Urothelium cell line (cell line): ENCODE measurements at regions not wholly inside any gene's neighbourhood (a gene's known extent, or its start where the extent isn't known, plus 50 kb on each side); places are given as distances from the start of the nearest gene placed in this dataset.

Experiments
- DNase-seq: peaks from one replicate; pipeline ENCODE4 v3.0.0; 2011; ENCODE audit warnings: low spot score, mixed read lengths
- FAIRE-seq: peaks from 2 replicates; lab custom pipeline; 2011; peaks lifted over from hg19 to GRCh38; lab: Jason Lieb, UNC

DNA sequence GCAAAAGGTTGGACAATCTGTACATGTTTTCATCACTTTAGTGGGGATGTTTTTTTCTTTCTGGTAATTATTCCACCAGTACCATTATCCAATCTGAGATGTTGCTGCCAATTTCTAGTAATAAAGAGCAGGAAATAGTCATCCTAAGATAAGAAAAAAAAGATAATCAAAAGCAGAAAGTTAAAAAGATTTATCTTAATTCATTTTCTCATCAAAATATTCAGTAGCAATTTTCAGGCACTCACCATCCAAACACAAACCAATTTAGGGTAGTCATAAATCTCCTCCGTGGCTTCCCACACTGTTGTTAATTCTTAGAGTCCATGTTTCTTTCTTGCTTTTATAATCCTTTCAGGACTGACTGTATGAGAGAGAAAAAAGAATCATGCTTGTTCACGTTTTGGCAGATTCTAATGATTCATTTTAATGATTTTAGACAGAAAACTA is 263.7 kb upstream of the UGT8 start:
- FAIRE-seq (no peak), DNase-seq (no peak)

DNA sequence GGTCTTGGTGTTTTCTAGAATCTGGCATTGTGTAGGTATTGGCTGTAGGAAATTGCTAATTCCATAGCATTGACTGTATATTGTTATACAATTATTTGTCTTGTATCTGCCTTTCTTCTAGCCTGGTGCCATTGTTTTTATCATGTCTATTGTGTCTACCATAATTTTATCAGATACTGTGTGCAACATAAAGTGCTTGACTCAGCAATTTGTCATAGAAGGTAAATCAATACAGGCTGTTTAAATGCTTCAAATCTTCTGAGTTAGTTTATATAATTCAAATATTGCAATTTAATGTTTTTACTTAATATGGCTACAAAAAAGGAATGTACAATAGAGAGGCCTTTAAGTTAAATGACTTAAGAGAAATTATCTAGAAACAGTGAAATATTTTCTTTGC is 263.3 kb upstream of the UGT8 start:
- no peak for FAIRE-seq
- DNase-seq: no peak

DNA sequence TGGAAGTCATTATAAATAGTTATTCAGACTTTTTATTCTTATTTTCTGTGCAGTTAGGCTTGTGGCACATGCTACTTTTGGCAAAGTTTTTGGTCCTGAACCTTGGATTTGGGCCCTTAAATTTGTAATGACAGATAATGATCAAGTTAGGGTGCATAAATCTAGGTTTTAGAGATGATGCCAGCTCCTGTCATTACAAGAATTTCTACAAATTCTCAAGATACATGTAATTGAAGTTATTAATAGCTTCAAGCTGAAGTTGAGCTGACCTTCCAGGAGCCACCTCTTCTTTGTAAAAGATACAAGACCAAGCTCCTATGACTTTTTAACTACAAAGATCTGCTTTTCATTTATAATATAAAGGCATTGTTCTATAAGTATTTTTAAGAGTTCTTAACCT is 255.6 kb upstream of the UGT8 start:
- DNase-seq: no peak
- FAIRE-seq: no peak

DNA sequence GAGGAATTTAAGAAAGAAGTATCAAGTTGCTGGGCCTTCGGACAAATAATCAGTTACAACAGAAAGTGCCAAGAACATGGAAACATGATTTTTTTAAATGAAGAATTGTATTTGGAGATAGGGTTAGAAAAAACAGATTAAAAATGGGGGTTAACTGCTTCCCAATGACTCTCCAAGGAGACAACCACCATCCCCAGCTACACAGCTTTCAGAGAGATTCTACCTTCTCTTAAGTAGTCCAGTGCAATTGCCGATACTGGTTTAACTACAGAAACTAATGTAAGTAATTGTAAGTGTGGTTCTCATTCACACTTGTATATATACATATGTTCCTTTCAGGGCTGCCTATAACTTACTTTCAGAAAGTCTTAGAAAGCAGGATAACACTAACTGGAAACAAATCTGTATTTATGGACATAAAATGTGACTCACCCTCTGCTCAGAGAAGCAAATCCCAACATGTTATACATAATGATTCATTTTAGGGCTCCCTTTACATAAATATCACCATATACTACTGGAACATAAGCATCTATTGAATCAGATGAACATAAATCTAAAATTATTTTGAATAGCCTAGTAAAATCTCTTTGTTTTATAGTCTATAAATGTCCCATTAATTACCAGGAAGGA is 248.9 kb upstream of the UGT8 start:
- DNase-seq (no peak), FAIRE-seq (no peak)

DNA sequence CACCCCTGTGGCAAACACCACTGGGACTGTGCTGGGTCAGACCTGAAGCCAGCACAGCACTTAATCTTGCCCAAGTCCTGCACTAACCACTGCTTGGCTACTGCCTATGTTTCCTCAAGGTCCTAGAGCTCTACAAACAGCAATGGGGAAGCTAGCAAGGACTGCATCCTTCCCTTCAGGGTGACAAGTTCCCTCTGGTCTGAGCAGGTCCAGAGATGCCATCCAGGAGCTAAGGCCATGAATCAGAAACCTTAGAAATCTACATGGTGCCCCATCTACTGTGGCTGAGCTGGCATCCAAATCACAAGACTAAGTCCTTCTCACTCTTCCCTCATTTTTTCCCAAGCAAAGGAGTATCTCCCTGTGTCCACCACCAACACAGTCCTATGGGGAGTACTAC is 239.7 kb upstream of the UGT8 start:
- DNase-seq (no peak), FAIRE-seq (no peak)

DNA sequence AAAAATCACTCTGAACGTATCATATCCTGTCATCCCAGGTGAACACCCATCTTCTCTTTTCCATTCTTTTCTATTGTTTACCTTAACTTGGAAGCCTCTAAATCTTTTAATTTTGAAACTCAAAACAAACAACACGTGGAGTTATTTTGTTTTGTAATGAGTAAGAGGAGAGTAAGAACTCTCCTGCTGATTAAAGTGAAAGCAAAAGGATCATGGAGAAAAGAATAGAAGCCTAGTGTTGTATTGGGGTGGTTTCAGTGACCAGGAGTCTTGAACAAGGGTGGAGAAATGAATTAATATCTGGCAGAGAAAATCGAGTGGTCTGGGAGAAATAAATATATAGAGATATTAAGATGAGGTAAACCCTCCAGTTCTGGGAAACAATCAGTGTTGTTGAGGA is 237.4 kb upstream of the UGT8 start:
- FAIRE-seq (no peak), DNase-seq (no peak)

DNA sequence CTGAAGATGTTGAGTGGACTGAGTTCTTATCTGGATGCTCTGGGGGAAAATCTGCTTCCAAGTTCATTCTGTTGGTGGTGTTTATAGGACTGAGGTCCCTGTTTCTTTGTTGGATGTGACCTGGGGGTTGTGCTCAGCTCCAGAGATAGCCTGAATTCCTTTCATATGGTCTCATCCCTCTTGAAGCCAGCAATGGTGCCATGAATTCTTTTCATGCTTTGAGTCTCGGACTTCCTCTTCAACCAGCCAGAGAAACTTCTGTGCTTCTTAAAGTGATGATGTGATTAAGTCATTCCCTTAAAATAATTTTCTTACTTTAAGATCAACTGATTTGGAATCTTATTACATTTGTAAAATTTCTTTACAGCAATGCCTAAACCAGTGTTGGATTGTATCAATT is 233.8 kb upstream of the UGT8 start:
- FAIRE-seq: peak; percentile 56
- DNase-seq: peak; percentile 68

- FAIRE-seq: no peak
- DNase-seq: no peak
Observed at GRCh38 chr4:114365591-114365990, 233.0 kb upstream of the UGT8 start.

DNA sequence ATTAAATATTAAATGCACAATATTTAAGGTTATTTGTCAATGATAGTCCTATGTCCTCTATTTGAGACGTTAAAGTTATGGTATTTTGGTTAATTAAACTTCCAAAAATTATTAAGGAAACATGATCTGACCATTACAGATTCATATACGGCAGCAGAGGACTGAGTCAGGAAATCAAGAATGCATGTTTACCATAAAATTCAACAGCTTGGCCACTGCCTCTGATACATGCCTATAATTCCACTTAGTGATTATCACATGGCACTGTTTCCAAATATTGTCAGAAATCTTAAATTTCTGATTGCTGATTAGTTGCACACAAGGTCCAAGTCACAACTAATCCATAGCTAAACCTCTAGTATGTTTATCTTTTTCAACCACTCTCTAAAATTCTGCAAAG is 232.2 kb upstream of the UGT8 start:
- FAIRE-seq (no peak), DNase-seq (no peak)

DNA sequence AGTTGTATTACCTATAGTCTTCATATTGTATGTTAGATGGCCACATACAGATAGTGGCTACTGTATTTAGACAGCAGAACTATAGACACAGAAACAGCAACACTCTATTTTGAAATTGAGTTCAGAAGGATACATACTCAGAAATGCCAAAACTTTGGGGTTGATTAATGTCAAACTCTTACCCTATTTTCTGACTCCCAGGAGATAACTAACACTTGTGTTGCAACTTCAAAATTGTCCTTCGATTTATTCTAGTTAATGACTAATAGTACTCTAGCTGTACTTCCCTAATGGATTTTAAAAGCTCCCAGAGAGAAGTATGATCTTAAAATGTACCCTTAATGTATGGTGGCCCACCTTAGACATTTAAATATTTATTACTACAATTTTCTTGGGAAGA is 229.9 kb upstream of the UGT8 start:
- no peak for DNase-seq
- FAIRE-seq: no peak

DNA sequence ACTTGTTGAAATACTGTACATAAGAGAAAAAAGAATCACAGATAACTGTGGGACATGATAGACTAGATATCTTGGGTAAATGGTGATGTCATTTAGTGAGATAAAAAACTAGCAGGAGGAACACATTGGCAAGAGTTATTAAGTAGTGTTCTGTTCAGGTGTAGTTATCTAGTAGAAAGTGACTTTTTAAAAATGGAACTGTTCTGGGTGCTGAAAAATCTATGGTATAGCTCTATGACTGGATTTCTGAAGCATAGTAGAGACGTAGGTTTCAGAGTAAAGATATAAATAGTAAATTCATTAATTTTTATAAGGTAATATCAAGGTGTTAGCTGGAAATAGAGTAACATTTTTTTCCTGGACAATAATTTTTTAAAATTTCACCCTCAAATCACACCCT is 225.1 kb upstream of the UGT8 start:
- no peak for FAIRE-seq
- no peak for DNase-seq

GRCh38 chr4:114378305-114378903 is 220.2 kb upstream of the UGT8 start:
- FAIRE-seq: no peak
- DNase-seq: no peak

GRCh38 chr4:114383067-114383466 is 215.5 kb upstream of the UGT8 start:
- FAIRE-seq (peak; percentile 52), DNase-seq (no peak)

- DNase-seq (peak; percentile 73), FAIRE-seq (no peak)
Observed at GRCh38 chr4:114383721-114384120, 214.9 kb upstream of the UGT8 start.

GRCh38 chr4:114384629-114385028 is 214.0 kb upstream of the UGT8 start:
- no peak for DNase-seq
- no peak for FAIRE-seq

- DNase-seq (no peak), FAIRE-seq (no peak)
Observed at GRCh38 chr4:114385195-114385985, 213.2 kb upstream of the UGT8 start.

DNA sequence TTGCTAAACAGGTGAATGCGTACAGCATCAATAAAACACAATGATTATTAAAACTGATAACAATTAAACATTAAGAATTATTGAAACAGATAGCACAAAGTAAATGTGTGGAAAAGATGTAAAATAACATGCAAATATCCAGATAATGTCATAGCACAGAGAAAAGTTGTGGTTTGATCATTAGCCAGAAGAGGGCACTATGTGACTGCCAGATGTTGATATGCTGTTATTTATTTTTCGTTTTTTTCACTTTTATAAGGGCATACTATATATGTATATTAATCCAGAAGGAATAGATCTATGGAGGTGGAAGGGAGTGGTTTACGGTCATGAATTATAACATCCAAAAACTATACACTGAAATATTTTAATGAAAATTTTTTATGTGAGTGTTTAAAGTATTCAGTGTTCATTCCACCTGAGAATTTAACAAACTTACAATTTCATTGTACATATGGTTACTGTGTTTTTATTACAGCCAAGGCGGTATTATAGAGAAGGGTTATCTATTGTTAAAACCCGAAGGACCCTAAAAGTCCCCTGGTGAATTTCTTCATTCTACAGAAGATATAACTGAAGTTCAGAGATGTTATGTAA is 211.9 kb upstream of the UGT8 start:
- FAIRE-seq (no peak), DNase-seq (no peak)

DNA sequence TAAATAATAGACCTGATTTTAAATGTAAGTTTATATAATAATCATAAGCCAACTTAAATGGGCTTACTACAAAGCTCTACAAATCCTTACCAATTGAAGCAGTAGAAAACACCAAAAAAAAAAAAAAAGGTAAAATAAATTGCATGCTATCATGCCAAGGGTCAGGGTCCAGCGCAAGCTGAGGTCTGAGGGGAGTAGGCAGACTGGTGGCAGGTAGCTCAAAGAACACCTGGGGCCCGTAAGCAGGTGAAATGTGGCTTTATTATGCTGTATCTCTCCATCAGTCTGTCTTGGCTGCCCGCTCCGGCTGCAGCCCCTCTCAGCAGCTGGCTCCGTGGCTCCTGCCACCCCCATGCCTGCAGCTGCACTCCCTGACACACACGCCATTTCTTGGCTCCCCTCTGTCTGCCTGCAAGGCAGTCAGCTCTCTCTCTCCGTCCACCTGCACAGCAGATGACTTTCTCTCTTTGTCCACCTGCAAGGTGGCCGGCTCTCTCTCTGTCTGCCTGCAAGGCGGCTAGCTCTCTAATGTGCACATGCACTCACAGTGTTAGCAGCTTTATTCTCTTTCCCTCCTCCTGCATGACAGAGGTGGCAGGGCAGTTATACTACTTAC is 209.4 kb upstream of the UGT8 start:
- DNase-seq (no peak), FAIRE-seq (no peak)

DNA sequence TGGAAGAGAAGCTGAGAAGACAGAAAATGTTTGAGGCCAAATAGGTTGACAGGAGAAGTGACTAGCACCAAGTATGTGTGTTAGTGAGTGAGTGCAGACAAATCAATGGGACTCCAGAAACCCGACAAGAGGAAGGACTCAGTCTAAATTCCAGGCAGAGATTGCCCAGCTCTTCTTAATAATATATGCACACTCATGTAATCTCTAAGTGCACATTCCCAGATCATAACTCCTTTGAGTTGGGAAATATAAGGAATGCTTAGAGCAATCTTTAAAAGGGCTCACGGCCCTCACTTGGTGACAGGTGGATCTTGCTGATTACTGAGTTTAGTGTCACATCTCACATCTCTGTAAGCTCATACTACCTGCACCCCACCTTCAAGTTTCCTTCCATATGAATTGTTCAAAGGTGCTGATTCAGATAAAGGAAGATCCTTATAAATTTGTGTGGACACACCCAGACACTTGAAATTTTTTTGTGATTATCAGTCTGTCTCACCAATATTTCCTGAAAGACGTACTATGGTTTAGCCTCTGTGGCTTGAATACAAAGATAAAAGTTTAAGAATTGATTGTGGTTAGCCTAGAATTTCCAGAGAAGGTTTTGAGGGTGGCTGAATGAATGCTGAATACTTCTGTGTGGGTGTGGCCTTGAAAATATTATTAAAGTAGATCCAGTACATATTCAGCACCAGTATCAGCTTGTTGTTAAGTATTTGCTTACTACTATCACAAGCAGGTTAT is 205.1 kb upstream of the UGT8 start:
- FAIRE-seq (no peak), DNase-seq (no peak)

- DNase-seq (no peak), FAIRE-seq (no peak)
Observed at GRCh38 chr4:114396808-114397207, 201.8 kb upstream of the UGT8 start.

DNA sequence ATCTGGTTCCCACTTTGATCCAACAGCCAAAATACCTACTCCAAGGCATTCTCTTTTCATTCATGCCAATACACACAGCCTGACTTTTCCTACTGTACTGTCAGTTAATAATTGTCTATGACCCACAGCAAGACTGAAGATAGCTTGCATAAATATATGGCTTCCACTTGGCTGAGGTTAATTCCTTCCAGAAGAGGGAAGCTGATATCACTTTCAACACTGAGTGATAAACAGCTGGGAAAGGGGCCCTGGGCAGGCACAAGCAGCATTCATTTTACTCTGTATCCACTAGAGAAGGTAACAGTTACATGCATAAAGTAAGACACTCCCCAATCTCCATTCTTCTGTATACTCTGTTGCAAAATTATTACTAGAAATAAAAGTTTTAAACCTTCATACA is 200.2 kb upstream of the UGT8 start:
- DNase-seq (no peak), FAIRE-seq (no peak)
